OCI-LY7 (cell line): ENCODE measurements at regions not wholly inside any gene's neighbourhood (a gene's known extent, or its start where the extent isn't known, plus 50 kb on each side); places are given as distances from the start of the nearest gene placed in this dataset. TPM values are rescaled to one million over a fixed set of nuclear protein-coding genes. Genes with fewer than 3 reads are reported as not detected.

Source experiments
- BruUV-seq: library from RNA; stranded (reverse); fragments of 400-500 nt; replicated peaks from 2 replicates; lab custom pipeline; 2021; lab: Mats Ljungman, UMichigan
- CTCF ChIA-PET: fragments of 300-600 bp; sonication (Branson Sonifier 250); formaldehyde crosslinking; loops from one replicate; lab custom pipeline; 2022; ENCODE audit warnings: antibody characterized with exemption; ENCODE audit not compliant: unreplicated experiment; lab: Charles Lee
- POLR2A ChIA-PET: fragments of 300-600 bp; sonication (Branson Sonifier 250); formaldehyde crosslinking; loops from one replicate; lab custom pipeline; 2022; ENCODE audit warnings: antibody characterized with exemption; lab: Charles Lee
- DNase-seq: peaks from one replicate; pipeline ENCODE4 v3.0.0-alpha.2; 2015; ENCODE audit warnings: low spot score
- H2AFZ ChIP-seq: fragments of 200-600 bp; sonication (generic), shearing (Covaris generic); 2 replicates; pipeline ENCODE4 v1.6.1; 2014; ENCODE audit warnings: mild to moderate bottlenecking, antibody characterized with exemption, low read length, moderate library complexity
- H3K27ac ChIP-seq: fragments of 200-600 bp; sonication (generic); 2 replicates; pipeline ENCODE4 v1.5.1; 2014; ENCODE audit warnings: mixed run types, low read depth, mild to moderate bottlenecking, moderate library complexity, low read length, inconsistent platforms; ENCODE audit not compliant: poor library complexity, severe bottlenecking
- H3K36me3 ChIP-seq: fragments of 200-600 bp; sonication (generic); 2 replicates; pipeline ENCODE4 v1.6.1; 2014; ENCODE audit warnings: mild to moderate bottlenecking, antibody characterized with exemption, low read length, moderate library complexity, mixed read lengths; ENCODE audit not compliant: insufficient read depth
- H3K4me1 ChIP-seq: fragments of 200-600 bp; sonication (generic); 2 replicates; pipeline ENCODE4 v1.5.1; 2014; ENCODE audit warnings: mild to moderate bottlenecking, low read length; ENCODE audit not compliant: insufficient read depth, poor library complexity, severe bottlenecking
- H3K4me2 ChIP-seq: fragments of 200-600 bp; sonication (generic); 2 replicates; pipeline ENCODE4 v1.6.1; 2014; ENCODE audit warnings: mild to moderate bottlenecking, low read length
- H3K4me3 ChIP-seq: fragments of 200-600 bp; sonication (generic); 2 replicates; pipeline ENCODE4 v1.5.1; 2014; ENCODE audit warnings: mild to moderate bottlenecking, low read depth, low read length; ENCODE audit not compliant: poor library complexity, severe bottlenecking
- H3K79me2 ChIP-seq: fragments of 200-600 bp; sonication (generic); 2 replicates; pipeline ENCODE4 v1.6.1; 2016; ENCODE audit warnings: low read depth, mild to moderate bottlenecking, low read length, moderate library complexity, mixed read lengths; ENCODE audit not compliant: insufficient read depth
- H3K9me2 ChIP-seq: fragments of 200-600 bp; sonication (generic); 2 replicates; pipeline ENCODE4 v1.6.1; 2016; ENCODE audit warnings: mild to moderate bottlenecking, low read length, mixed read lengths; ENCODE audit not compliant: insufficient read depth
- H3K9me3 ChIP-seq: fragments of 200-600 bp; sonication (generic); 2 replicates; pipeline ENCODE4 v1.6.1; 2014; ENCODE audit warnings: mild to moderate bottlenecking, mixed run types, low read length, mixed read lengths
- H4K20me1 ChIP-seq: fragments of 200-600 bp; sonication (generic); 2 replicates; pipeline ENCODE4 v1.6.1; 2014; ENCODE audit warnings: mild to moderate bottlenecking, antibody characterized with exemption, low read length, moderate library complexity, mixed read lengths; ENCODE audit not compliant: insufficient read depth
- EZH2phosphoT487 ChIP-seq: fragments of 200-600 bp; sonication (generic); IDR thresholded peaks from 2 replicates; pipeline ENCODE4 v1.6.1; 2018; ENCODE audit warnings: low read depth, borderline replicate concordance, mild to moderate bottlenecking, mixed run types, antibody characterized with exemption, low read length, moderate library complexity, mixed read lengths
- intact Hi-C: fragments of 100-400 bp; cut with micrococcal nuclease; formaldehyde crosslinking; loops from one replicate; pipeline ENCODE4 v1.10.0; 2022; ENCODE audit not compliant: unreplicated experiment
- small RNA-seq: library from RNA; depleted of rRNA; stranded (forward); fragments of <200 nt; gene quantifications from one replicate; pipeline ENCODE3, GENCODE V24; 2014
- TF ChIP-seq, protein P1 (sequence below): fragments of 200-600 bp; sonication (generic); conservative IDR thresholded peaks from 2 replicates; pipeline ENCODE4 v1.5.1; 2014; ENCODE audit warnings: mild to moderate bottlenecking, antibody characterized with exemption, low read length, moderate library complexity, mixed read lengths

DNA sequence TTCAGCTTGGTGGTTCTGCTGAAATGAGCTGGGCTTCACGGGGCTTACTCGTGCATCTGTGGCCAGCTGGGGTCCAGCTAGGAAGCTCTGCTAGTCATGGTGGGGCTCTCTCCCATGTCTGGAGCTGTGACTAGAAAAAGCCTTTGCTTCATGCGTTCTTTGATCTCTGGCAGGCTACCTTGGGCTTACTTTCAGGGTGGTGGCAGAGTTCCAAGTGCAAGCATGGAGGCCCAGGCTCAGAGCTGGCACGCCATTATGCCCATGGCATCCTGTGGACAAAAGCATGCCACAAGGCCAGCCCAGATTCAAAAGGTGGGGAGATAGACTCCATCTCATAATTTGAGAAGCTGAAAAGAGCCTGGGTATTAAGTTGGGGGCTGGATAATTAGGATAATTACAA lies 55.4 kb upstream of the GBA3 start:
- H3K4me3 ChIP-seq: no peak overlapping the region
- no peaks in the 10 kb centered on the region for H3K79me2 ChIP-seq
- no peak overlapping the region for H3K27ac ChIP-seq
- no peak overlapping the region for H3K4me2 ChIP-seq
- intact Hi-C loops: no loop called here
- DNase-seq: no peak
- no peaks in the 10 kb centered on the region for H3K9me2 ChIP-seq
- TF ChIP-seq, protein P1, sequence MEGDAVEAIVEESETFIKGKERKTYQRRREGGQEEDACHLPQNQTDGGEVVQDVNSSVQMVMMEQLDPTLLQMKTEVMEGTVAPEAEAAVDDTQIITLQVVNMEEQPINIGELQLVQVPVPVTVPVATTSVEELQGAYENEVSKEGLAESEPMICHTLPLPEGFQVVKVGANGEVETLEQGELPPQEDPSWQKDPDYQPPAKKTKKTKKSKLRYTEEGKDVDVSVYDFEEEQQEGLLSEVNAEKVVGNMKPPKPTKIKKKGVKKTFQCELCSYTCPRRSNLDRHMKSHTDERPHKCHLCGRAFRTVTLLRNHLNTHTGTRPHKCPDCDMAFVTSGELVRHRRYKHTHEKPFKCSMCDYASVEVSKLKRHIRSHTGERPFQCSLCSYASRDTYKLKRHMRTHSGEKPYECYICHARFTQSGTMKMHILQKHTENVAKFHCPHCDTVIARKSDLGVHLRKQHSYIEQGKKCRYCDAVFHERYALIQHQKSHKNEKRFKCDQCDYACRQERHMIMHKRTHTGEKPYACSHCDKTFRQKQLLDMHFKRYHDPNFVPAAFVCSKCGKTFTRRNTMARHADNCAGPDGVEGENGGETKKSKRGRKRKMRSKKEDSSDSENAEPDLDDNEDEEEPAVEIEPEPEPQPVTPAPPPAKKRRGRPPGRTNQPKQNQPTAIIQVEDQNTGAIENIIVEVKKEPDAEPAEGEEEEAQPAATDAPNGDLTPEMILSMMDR: no peak
- TF ChIP-seq EZH2phosphoT487: no peak
- no peaks in the 10 kb centered on the region for H4K20me1 ChIP-seq
- no TSS peak for BruUV-seq
- H3K9me3 ChIP-seq: no peaks in the 10 kb centered on the region
- H3K4me1 ChIP-seq: no peaks in the 10 kb centered on the region
- no peak overlapping the region for H2AFZ ChIP-seq
- ChIA-PET CTCF (no interaction called here), POLR2A (no interaction called here)
- no peaks in the 10 kb centered on the region for H3K36me3 ChIP-seq

Small RNAs in the stretch of these regions (small RNA-seq; reads per million reads assigned to genes)
- not detected for gene AC098583.1
